Osteoblast (primary cell): ENCODE measurements at regions not wholly inside any gene's neighbourhood (a gene's known extent, or its start where the extent isn't known, plus 50 kb on each side); places are given as distances from the start of the nearest gene placed in this dataset.
"Not testable (repeated sequence)": the region's sequence is repeated elsewhere in the genome, so short reads cannot be mapped to it uniquely, and the experiment has no call there.

ENCODE experiments used
- DNase-seq: peaks from one replicate; pipeline ENCODE4 v3.0.0; 2011; ENCODE audit warnings: low spot score, mixed read lengths; ENCODE audit not compliant: insufficient read length; ENCODE audit errors: missing footprints
- H2AFZ ChIP-seq: 2 replicates; pipeline ENCODE4 v1.6.0; 2011; ENCODE audit warnings: mild to moderate bottlenecking, low read length
- H3K27ac ChIP-seq: 2 replicates; pipeline ENCODE4 v1.5.1; 2011; ENCODE audit warnings: mild to moderate bottlenecking, low read depth, low read length, moderate library complexity
- H3K27me3 ChIP-seq: 2 replicates; pipeline ENCODE4 v1.6.0; 2012; ENCODE audit warnings: mild to moderate bottlenecking, control low read depth, inconsistent platforms, low read length, moderate library complexity; ENCODE audit not compliant: insufficient read depth
- H3K36me3 ChIP-seq: 2 replicates; pipeline ENCODE4 v1.5.1; 2011; ENCODE audit warnings: mild to moderate bottlenecking, low read length, control low read depth, moderate library complexity; ENCODE audit not compliant: insufficient read depth
- H3K4me1 ChIP-seq: 2 replicates; pipeline ENCODE4 v1.5.1; 2011; ENCODE audit warnings: mild to moderate bottlenecking, low read length, control low read depth, moderate library complexity; ENCODE audit not compliant: insufficient read depth
- H3K4me2 ChIP-seq: 2 replicates; pipeline ENCODE4 v1.6.0; 2011; ENCODE audit warnings: mild to moderate bottlenecking, low read length; ENCODE audit not compliant: insufficient read depth
- H3K4me3 ChIP-seq: fragments of 200-600 bp; sonication (generic); 3 replicates; pipeline ENCODE4 v1.5.1; 2012; ENCODE audit warnings: mild to moderate bottlenecking, low read length, inconsistent platforms; ENCODE audit not compliant: insufficient read depth
- H3K79me2 ChIP-seq: 2 replicates; pipeline ENCODE4 v1.6.0; 2012; ENCODE audit warnings: mild to moderate bottlenecking, low read length, control low read depth, inconsistent platforms; ENCODE audit not compliant: insufficient read depth
- H3K9me3 ChIP-seq: 2 replicates; pipeline ENCODE4 v1.5.1; 2011; ENCODE audit warnings: low read depth, low read length, control low read depth
- H4K20me1 ChIP-seq: 2 replicates; pipeline ENCODE4 v1.6.0; 2012; ENCODE audit warnings: mild to moderate bottlenecking, low read length, control low read depth; ENCODE audit not compliant: insufficient read depth
- CTCF ChIP-seq: IDR thresholded peaks from 2 replicates; pipeline ENCODE4 v1.5.1; 2011; ENCODE audit warnings: mild to moderate bottlenecking, low read depth, low read length, moderate library complexity; ENCODE audit errors: extremely low read depth

GRCh38 chr11:67859513-67860161 is 144.3 kb downstream of the UNC93B1 start:
- not testable (repeated sequence) for DNase-seq, H3K4me2 ChIP-seq, H4K20me1 ChIP-seq, H3K9me3 ChIP-seq, H3K79me2 ChIP-seq, H3K27me3 ChIP-seq, H2AFZ ChIP-seq, H3K36me3 ChIP-seq, H3K27ac ChIP-seq, H3K4me3 ChIP-seq, H3K4me1 ChIP-seq
- TF ChIP-seq CTCF = peak; percentile 10

- H3K9me3 ChIP-seq, H3K27me3 ChIP-seq, DNase-seq, H3K4me3 ChIP-seq, H2AFZ ChIP-seq, H3K27ac ChIP-seq, H3K36me3 ChIP-seq, H3K4me1 ChIP-seq, H4K20me1 ChIP-seq, H3K79me2 ChIP-seq, H3K4me2 ChIP-seq: not testable (repeated sequence)
Observed at GRCh38 chr11:67850747-67851146, 153.2 kb downstream of the UNC93B1 start.

- not testable (repeated sequence) for H2AFZ ChIP-seq, H3K79me2 ChIP-seq, H3K36me3 ChIP-seq, H3K4me1 ChIP-seq, H3K4me3 ChIP-seq, H3K4me2 ChIP-seq, H3K27me3 ChIP-seq, DNase-seq, H4K20me1 ChIP-seq, H3K9me3 ChIP-seq, H3K27ac ChIP-seq
Observed at GRCh38 chr11:67849766-67850165, 154.1 kb downstream of the UNC93B1 start.

- not testable (repeated sequence) for H3K4me1 ChIP-seq, H3K27me3 ChIP-seq, H2AFZ ChIP-seq, H3K27ac ChIP-seq, H4K20me1 ChIP-seq, H3K4me3 ChIP-seq, H3K9me3 ChIP-seq, H3K79me2 ChIP-seq, H3K36me3 ChIP-seq, H3K4me2 ChIP-seq, DNase-seq
- peak; percentile 44 for TF ChIP-seq CTCF
Observed at GRCh38 chr11:67847896-67848875, 155.7 kb downstream of the UNC93B1 start.

GRCh38 chr11:67846303-67846702 is 157.6 kb downstream of the UNC93B1 start:
- not testable (repeated sequence) for H3K27ac ChIP-seq, H3K36me3 ChIP-seq, DNase-seq, H3K4me1 ChIP-seq, H2AFZ ChIP-seq, H3K9me3 ChIP-seq, H4K20me1 ChIP-seq, H3K27me3 ChIP-seq, H3K4me2 ChIP-seq, H3K79me2 ChIP-seq, H3K4me3 ChIP-seq

- DNase-seq, H4K20me1 ChIP-seq, H2AFZ ChIP-seq, H3K4me3 ChIP-seq, H3K27ac ChIP-seq, H3K79me2 ChIP-seq, H3K27me3 ChIP-seq, H3K36me3 ChIP-seq, H3K9me3 ChIP-seq, H3K4me1 ChIP-seq, H3K4me2 ChIP-seq: not testable (repeated sequence)
Observed at GRCh38 chr11:67845296-67845695, 158.6 kb downstream of the UNC93B1 start.

GRCh38 chr11:67840599-67840998 is 163.3 kb downstream of the UNC93B1 start:
- not testable (repeated sequence) for H3K27ac ChIP-seq, H2AFZ ChIP-seq, H3K4me2 ChIP-seq, H3K79me2 ChIP-seq, DNase-seq, H3K9me3 ChIP-seq, H3K4me1 ChIP-seq, H3K36me3 ChIP-seq, H4K20me1 ChIP-seq, H3K27me3 ChIP-seq, H3K4me3 ChIP-seq
